Loucy (cell line): ENCODE measurements at regions not wholly inside any gene's neighbourhood (a gene's known extent, or its start where the extent isn't known, plus 50 kb on each side); places are given as distances from the start of the nearest gene placed in this dataset.

Experiments
- CTCF ChIP-seq: fragments of 200-600 bp; sonication (generic); conservative IDR thresholded peaks from 2 replicates; pipeline ENCODE4 v1.5.1; 2014; ENCODE audit warnings: mild to moderate bottlenecking, antibody characterized with exemption, low read length
- EZH2phosphoT487 ChIP-seq: fragments of 200-600 bp; IDR thresholded peaks from 2 replicates; pipeline ENCODE4 v1.6.1; 2018; ENCODE audit warnings: antibody characterized with exemption, mild to moderate bottlenecking, moderate library complexity, borderline replicate concordance

- TF ChIP-seq CTCF (no peak), EZH2phosphoT487 (no peak)
Measured at GRCh38 chr6:114558153-114558552, 215.3 kb upstream of the HS3ST5 start.
